Fibroblast of gingiva (primary cell): ENCODE measurements at regions not wholly inside any gene's neighbourhood (a gene's known extent, or its start where the extent isn't known, plus 50 kb on each side); places are given as distances from the start of the nearest gene placed in this dataset.

Experiments used
- DNase-seq: peaks from one replicate; pipeline ENCODE4 v3.0.0-alpha.2; 2011; ENCODE audit warnings: low read depth

GRCh38 chr1:239539051-239539450, 152.7 kb downstream of the CHRM3 start:
- no peak for DNase-seq

GRCh38 chr1:239539812-239540211, 153.4 kb downstream of the CHRM3 start:
- DNase-seq = no peak

- DNase-seq = no peak
Measured at GRCh38 chr1:239543873-239544272, 157.5 kb downstream of the CHRM3 start.

GRCh38 chr1:239545466-239545865, 159.1 kb downstream of the CHRM3 start:
- DNase-seq = no peak

GRCh38 chr1:239547987-239548386, 161.6 kb downstream of the CHRM3 start:
- DNase-seq = no peak

GRCh38 chr1:239550178-239550577, 163.8 kb downstream of the CHRM3 start:
- no peak for DNase-seq

- DNase-seq = no peak
Measured at GRCh38 chr1:239555350-239555749, 169.0 kb downstream of the CHRM3 start.

GRCh38 chr1:239558559-239558958, 172.2 kb downstream of the CHRM3 start:
- DNase-seq = no peak

GRCh38 chr1:239558991-239559390, 172.6 kb downstream of the CHRM3 start:
- DNase-seq = no peak

- no peak for DNase-seq
Measured at GRCh38 chr1:239560921-239561320, 174.6 kb downstream of the CHRM3 start.

- no peak for DNase-seq
Measured at GRCh38 chr1:239562095-239562494, 175.7 kb downstream of the CHRM3 start.

GRCh38 chr1:239563681-239564080, 177.3 kb downstream of the CHRM3 start:
- no peak for DNase-seq

- no peak for DNase-seq
Measured at GRCh38 chr1:239566074-239566473, 179.7 kb downstream of the CHRM3 start.

- DNase-seq = no peak
Measured at GRCh38 chr1:239570878-239571277, 184.5 kb downstream of the CHRM3 start.

GRCh38 chr1:239572183-239572582, 185.8 kb downstream of the CHRM3 start:
- no peak for DNase-seq

- no peak for DNase-seq
Measured at GRCh38 chr1:239574112-239574511, 187.7 kb downstream of the CHRM3 start.

GRCh38 chr1:239575113-239575512, 188.7 kb downstream of the CHRM3 start:
- no peak for DNase-seq

GRCh38 chr1:239583536-239583935, 197.2 kb downstream of the CHRM3 start:
- DNase-seq = no peak

- no peak for DNase-seq
Measured at GRCh38 chr1:239586128-239586527, 199.8 kb downstream of the CHRM3 start.

- DNase-seq = no peak
Measured at GRCh38 chr1:239587066-239587465, 200.7 kb downstream of the CHRM3 start.

GRCh38 chr1:239587574-239588369, 201.4 kb downstream of the CHRM3 start:
- DNase-seq = no peak

- no peak for DNase-seq
Measured at GRCh38 chr1:239590556-239590955, 204.2 kb downstream of the CHRM3 start.

GRCh38 chr1:239593527-239593926, 207.2 kb downstream of the CHRM3 start:
- DNase-seq = no peak

- no peak for DNase-seq
Measured at GRCh38 chr1:239600588-239600987, 214.2 kb downstream of the CHRM3 start.
